Activated naive CD8-positive, alpha-beta T cell treated with anti-CD3 and anti-CD28 coated beads, Interleukin-2, amount 10 ng/mL, durations not matched to agents 7 days and 5 days (primary cell): ENCODE measurements at regions not wholly inside any gene's neighbourhood (a gene's known extent, or its start where the extent isn't known, plus 50 kb on each side); places are given as distances from the start of the nearest gene placed in this dataset.
"Not testable (repeated sequence)": the region's sequence is repeated elsewhere in the genome, so short reads cannot be mapped to it uniquely, and the experiment has no call there.

ENCODE experiments used
- ATAC-seq: fragments of 150-1000 bp; cut with Tn5 transposase; one replicate; pipeline ENCODE4 v1.10.0; 2021; ENCODE audit warnings: low read depth, moderate library complexity
- POLR2A ChIA-PET: fragments of 350-600 bp; sonication (Branson Sonifier 250); formaldehyde crosslinking; loops from one replicate; lab custom pipeline; 2021; ENCODE audit warnings: antibody characterized with exemption; lab: Charles Lee
- DNase-seq: peaks from one replicate; pipeline ENCODE4 v3.0.0; 2021
- H3K27ac Mint-ChIP-seq: one replicate; pipeline ENCODE4 v1.8.0; 2022; ENCODE audit warnings: mild to moderate bottlenecking, mixed read lengths
- H3K27me3 Mint-ChIP-seq: one replicate; pipeline ENCODE4 v1.8.0; 2022; ENCODE audit warnings: mild to moderate bottlenecking, moderate library complexity, mixed read lengths
- H3K36me3 Mint-ChIP-seq: one replicate; pipeline ENCODE4 v1.8.0; 2021; ENCODE audit warnings: mild to moderate bottlenecking, mixed read lengths
- H3K4me1 Mint-ChIP-seq: one replicate; pipeline ENCODE4 v1.8.0; 2021; ENCODE audit warnings: mixed read lengths
- H3K4me3 Mint-ChIP-seq: one replicate; pipeline ENCODE4 v1.8.0; 2022; ENCODE audit warnings: mild to moderate bottlenecking, moderate library complexity, mixed read lengths
- H3K9me3 Mint-ChIP-seq: one replicate; pipeline ENCODE4 v1.8.0; 2021; ENCODE audit warnings: mixed read lengths

- Mint-ChIP-seq H3K27me3 (peaks cover 27% of the 10 kb centered on the region), H3K4me1 (peaks cover 2% of the 10 kb centered on the region), H3K4me3 (no peak overlapping the region), H3K9me3 (no peaks in the 10 kb centered on the region), H3K36me3 (no peaks in the 10 kb centered on the region), H3K27ac (no peak overlapping the region)
- ATAC-seq = no peak
- POLR2A ChIA-PET = no interaction called here
- no peak for DNase-seq
These were observed 100.2 kb upstream of the METTL14 start for GRCh38 chr4:118585015-118585414.

- Mint-ChIP-seq H3K4me1 (peaks cover 5% of the 10 kb centered on the region), H3K4me3 (no peak overlapping the region), H3K27ac (no peak overlapping the region), H3K36me3 (no peaks in the 10 kb centered on the region), H3K27me3 (peaks cover 27% of the 10 kb centered on the region), H3K9me3 (no peaks in the 10 kb centered on the region)
- DNase-seq (no peak), ATAC-seq (no peak)
- POLR2A ChIA-PET = no interaction called here
These were observed 98.8 kb upstream of the METTL14 start for GRCh38 chr4:118586357-118586790.

- no peak for DNase-seq
- Mint-ChIP-seq H3K9me3 (no peaks in the 10 kb centered on the region), H3K36me3 (no peaks in the 10 kb centered on the region), H3K4me3 (no peak overlapping the region), H3K4me1 (peaks cover 7% of the 10 kb centered on the region), H3K27ac (no peak overlapping the region), H3K27me3 (peaks cover 19% of the 10 kb centered on the region)
- POLR2A ChIA-PET = no interaction called here
- ATAC-seq = no peak
These were observed 97.9 kb upstream of the METTL14 start for GRCh38 chr4:118587116-118587831.

GRCh38 chr4:118587946-118588345 lies 97.2 kb upstream of the METTL14 start:
- Mint-ChIP-seq H3K4me3 (no peak overlapping the region), H3K4me1 (peaks cover 7% of the 10 kb centered on the region), H3K36me3 (no peaks in the 10 kb centered on the region), H3K27me3 (peaks cover 15% of the 10 kb centered on the region), H3K27ac (no peak overlapping the region), H3K9me3 (no peaks in the 10 kb centered on the region)
- ATAC-seq = no peak
- POLR2A ChIA-PET = no interaction called here
- DNase-seq = no peak

- no peaks in the 10 kb centered on the region for H3K9me3 Mint-ChIP-seq
- H3K4me3 Mint-ChIP-seq = no peak overlapping the region
- no peak overlapping the region for H3K27ac Mint-ChIP-seq
- no peak for ATAC-seq
- POLR2A ChIA-PET = interaction anchor here (0.6 kb wide), 1 partner anchor 251 kb away, joined by 3 read pairs; no protein-coding TSS in a partner anchor
- H3K4me1 Mint-ChIP-seq = peaks cover 7% of the 10 kb centered on the region
- peaks cover 3% of the 10 kb centered on the region for H3K27me3 Mint-ChIP-seq
- no peak for DNase-seq
- no peaks in the 10 kb centered on the region for H3K36me3 Mint-ChIP-seq
These were observed 95.6 kb upstream of the METTL14 start for GRCh38 chr4:118589471-118590055.

- peak overlapping the region; percentile 95 for H3K4me3 Mint-ChIP-seq
- ATAC-seq = peak; percentile 96
- POLR2A ChIA-PET = interaction anchor here (0.7 kb wide), 2 partner anchors 94 to 805 kb away, joined by 5 to 8 read pairs; partner anchors contain the start of gene METTL14
- H3K27me3 Mint-ChIP-seq, H3K36me3 Mint-ChIP-seq, H3K4me1 Mint-ChIP-seq, H3K9me3 Mint-ChIP-seq: not testable (repeated sequence)
- peak; percentile 97 for DNase-seq
- H3K27ac Mint-ChIP-seq = peak overlapping the region; percentile 98
These were observed 93.7 kb upstream of the METTL14 start for GRCh38 chr4:118591339-118592046.

GRCh38 chr4:118592289-118592688 lies 92.9 kb upstream of the METTL14 start:
- DNase-seq, POLR2A ChIA-PET, H3K9me3 Mint-ChIP-seq, ATAC-seq, H3K27me3 Mint-ChIP-seq, H3K36me3 Mint-ChIP-seq, H3K27ac Mint-ChIP-seq, H3K4me1 Mint-ChIP-seq: not testable (repeated sequence)
- H3K4me3 Mint-ChIP-seq = peak overlapping the region; percentile 95

GRCh38 chr4:118595883-118596282 lies 89.3 kb upstream of the METTL14 start:
- H3K4me1 Mint-ChIP-seq, H3K27ac Mint-ChIP-seq, DNase-seq, H3K27me3 Mint-ChIP-seq, H3K9me3 Mint-ChIP-seq, POLR2A ChIA-PET, H3K36me3 Mint-ChIP-seq, ATAC-seq, H3K4me3 Mint-ChIP-seq: not testable (repeated sequence)

- H3K9me3 Mint-ChIP-seq, H3K27ac Mint-ChIP-seq, H3K4me3 Mint-ChIP-seq, DNase-seq, H3K27me3 Mint-ChIP-seq, POLR2A ChIA-PET, H3K36me3 Mint-ChIP-seq, ATAC-seq, H3K4me1 Mint-ChIP-seq: not testable (repeated sequence)
These were observed 60.1 kb upstream of the METTL14 start for GRCh38 chr4:118625097-118625496.

- POLR2A ChIA-PET, H3K27me3 Mint-ChIP-seq, H3K9me3 Mint-ChIP-seq, H3K4me3 Mint-ChIP-seq, H3K27ac Mint-ChIP-seq, DNase-seq, H3K36me3 Mint-ChIP-seq, H3K4me1 Mint-ChIP-seq, ATAC-seq: not testable (repeated sequence)
These were observed 55.5 kb upstream of the METTL14 start for GRCh38 chr4:118629697-118630096.

GRCh38 chr4:118630897-118631296 lies 54.3 kb upstream of the METTL14 start:
- ATAC-seq, DNase-seq, H3K9me3 Mint-ChIP-seq, POLR2A ChIA-PET, H3K27ac Mint-ChIP-seq, H3K27me3 Mint-ChIP-seq, H3K36me3 Mint-ChIP-seq, H3K4me1 Mint-ChIP-seq, H3K4me3 Mint-ChIP-seq: not testable (repeated sequence)

- peak overlapping the region; percentile 38 for H3K27ac Mint-ChIP-seq
- ATAC-seq, H3K4me3 Mint-ChIP-seq, DNase-seq, H3K27me3 Mint-ChIP-seq, H3K9me3 Mint-ChIP-seq, H3K4me1 Mint-ChIP-seq, H3K36me3 Mint-ChIP-seq, POLR2A ChIA-PET: not testable (repeated sequence)
These were observed 53.7 kb upstream of the METTL14 start for GRCh38 chr4:118631321-118632050.

- H3K4me1 Mint-ChIP-seq, H3K27me3 Mint-ChIP-seq, POLR2A ChIA-PET, H3K36me3 Mint-ChIP-seq, H3K4me3 Mint-ChIP-seq, ATAC-seq, H3K27ac Mint-ChIP-seq, H3K9me3 Mint-ChIP-seq, DNase-seq: not testable (repeated sequence)
These were observed 51.7 kb upstream of the METTL14 start for GRCh38 chr4:118633476-118633875.
